Astrocyte (in vitro differentiated cells and primary cell): ENCODE measurements at regions not wholly inside any gene's neighbourhood (a gene's known extent, or its start where the extent isn't known, plus 50 kb on each side); places are given as distances from the start of the nearest gene placed in this dataset.

Source experiments
- EZH2 ChIP-seq: IDR thresholded peaks from 2 replicates; pipeline ENCODE4 v1.6.1; 2012; ENCODE audit warnings: mild to moderate bottlenecking, low read length, inconsistent platforms; ENCODE audit not compliant: insufficient read depth
- TF ChIP-seq, protein P1 (sequence below): IDR thresholded peaks from 2 replicates; pipeline ENCODE4 v1.5.1; 2011; ENCODE audit warnings: low read depth, mild to moderate bottlenecking, inconsistent platforms, low read length, moderate library complexity; ENCODE audit not compliant: insufficient read depth

DNA sequence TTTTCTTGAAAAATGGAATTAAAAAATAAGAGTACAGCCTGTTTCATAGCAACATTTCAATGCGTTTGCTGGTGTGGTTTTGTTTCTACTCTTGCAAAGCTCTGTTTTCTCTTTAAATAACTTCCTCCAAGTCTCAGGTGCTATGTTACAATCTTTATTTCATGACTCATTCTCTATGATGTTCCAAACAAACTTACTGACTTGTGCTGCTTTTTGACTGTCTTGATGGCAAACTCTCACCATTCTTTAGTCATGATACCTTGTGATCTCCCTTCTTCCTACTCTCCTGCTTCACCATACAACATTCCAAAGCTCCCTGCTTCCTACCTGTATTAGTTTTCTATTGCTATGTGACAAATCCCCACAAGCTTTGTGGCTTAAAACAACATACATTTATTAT is 166.1 kb downstream of the C11orf91 start:
- TF ChIP-seq, protein P1, sequence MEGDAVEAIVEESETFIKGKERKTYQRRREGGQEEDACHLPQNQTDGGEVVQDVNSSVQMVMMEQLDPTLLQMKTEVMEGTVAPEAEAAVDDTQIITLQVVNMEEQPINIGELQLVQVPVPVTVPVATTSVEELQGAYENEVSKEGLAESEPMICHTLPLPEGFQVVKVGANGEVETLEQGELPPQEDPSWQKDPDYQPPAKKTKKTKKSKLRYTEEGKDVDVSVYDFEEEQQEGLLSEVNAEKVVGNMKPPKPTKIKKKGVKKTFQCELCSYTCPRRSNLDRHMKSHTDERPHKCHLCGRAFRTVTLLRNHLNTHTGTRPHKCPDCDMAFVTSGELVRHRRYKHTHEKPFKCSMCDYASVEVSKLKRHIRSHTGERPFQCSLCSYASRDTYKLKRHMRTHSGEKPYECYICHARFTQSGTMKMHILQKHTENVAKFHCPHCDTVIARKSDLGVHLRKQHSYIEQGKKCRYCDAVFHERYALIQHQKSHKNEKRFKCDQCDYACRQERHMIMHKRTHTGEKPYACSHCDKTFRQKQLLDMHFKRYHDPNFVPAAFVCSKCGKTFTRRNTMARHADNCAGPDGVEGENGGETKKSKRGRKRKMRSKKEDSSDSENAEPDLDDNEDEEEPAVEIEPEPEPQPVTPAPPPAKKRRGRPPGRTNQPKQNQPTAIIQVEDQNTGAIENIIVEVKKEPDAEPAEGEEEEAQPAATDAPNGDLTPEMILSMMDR, result no peak
- TF ChIP-seq EZH2, result no peak
